Tibial artery (tissue), 4 donors: ENCODE measurements at regions not wholly inside any gene's neighbourhood (a gene's known extent, or its start where the extent isn't known, plus 50 kb on each side); places are given as distances from the start of the nearest gene placed in this dataset.

Source experiments
- DNase-seq, 2 donors: peaks; one replicate each; pipeline ENCODE4 v3.0.0-alpha.2; 2019
- H3K27ac ChIP-seq, 2 donors: fragments of 200-600 bp; sonication (generic) in 1 of 2; 1 replicate in 1 of 2; 2 replicates in 1 of 2; pipeline ENCODE4 v1.5.1; 2018 to 2019; ENCODE audit warnings: mild to moderate bottlenecking in 1 of 2
- H3K27me3 ChIP-seq, 2 donors: fragments of 200-600 bp; sonication (generic) in 1 of 2; one replicate each; pipeline versions ENCODE4 v1.5.1 to v1.6.0; 2016 to 2019
- H3K36me3 ChIP-seq, 3 donors: fragments of 200-600 bp; sonication (generic) in 2 of 3; one replicate each; pipeline ENCODE4 v1.5.1; 2016 to 2019; ENCODE audit warnings: mild to moderate bottlenecking in 2 of 3
- H3K4me1 ChIP-seq, 4 donors: fragments of 200-600 bp; sonication (generic) in 2 of 4; 1 replicate in 3 of 4; 2 replicates in 1 of 4; pipeline ENCODE4 v1.5.1; 2016 to 2019
- H3K4me3 ChIP-seq, 2 donors: fragments of 200-600 bp; sonication (generic) in 1 of 2; 1 replicate in 1 of 2; 2 replicates in 1 of 2; pipeline ENCODE4 v1.5.1; 2018 to 2019; ENCODE audit warnings: mild to moderate bottlenecking in 2 of 2
- H3K9me3 ChIP-seq, 3 donors: fragments of 200-600 bp; sonication (generic) in 1 of 3; one replicate each; pipeline ENCODE4 v1.5.1; 2016 to 2019
- intact Hi-C: fragments of 100-400 bp; cut with DNase I; formaldehyde crosslinking; loops from one replicate; pipeline ENCODE4 v1.15.0; 2023; ENCODE audit warnings: low total_unique reads
- TF ChIP-seq, protein P1 (sequence below), 2 experiments: fragments of 200-600 bp in 1 of 2; fragments of 450-650 bp in 1 of 2; IDR thresholded peaks; one replicate each; pipeline ENCODE4 v1.5.1; 2017 to 2019; ENCODE audit warnings: antibody characterized with exemption in 2 of 2, mild to moderate bottlenecking in 1 of 2, moderate library complexity in 1 of 2

DNA sequence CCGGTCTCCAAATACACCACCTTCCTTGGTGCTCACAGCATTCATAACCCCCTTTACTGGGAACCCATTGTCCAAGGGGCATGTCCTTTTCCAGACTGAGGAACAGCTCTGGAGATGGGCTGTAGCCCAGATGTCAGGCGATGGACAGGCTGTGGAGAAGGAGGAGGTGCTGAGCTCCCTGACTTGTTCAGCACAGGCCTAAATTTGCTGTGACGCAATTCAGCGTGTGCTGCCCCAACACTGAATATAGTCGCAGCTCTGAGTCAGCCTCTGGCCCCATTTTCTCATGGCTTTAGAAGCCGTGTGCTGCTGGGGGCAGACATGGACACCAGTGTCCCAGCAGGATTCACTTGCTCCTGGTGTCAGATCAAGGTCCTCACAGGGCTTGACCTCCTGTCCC lies 269.1 kb downstream of the EMP1 start:
- Histone ChIP-seq H3K4me3 (no peak overlapping the region), H3K27me3 (no peaks in the 10 kb centered on the region), H3K36me3 (no peaks in the 10 kb centered on the region), H3K27ac (no peak overlapping the region), H3K9me3 (no peaks in the 10 kb centered on the region), H3K4me1 (no peaks in the 10 kb centered on the region)
- intact Hi-C loops, result no loop called here
- DNase-seq, result peak in 1 of 2 donors; percentile 25
- TF ChIP-seq, protein P1, sequence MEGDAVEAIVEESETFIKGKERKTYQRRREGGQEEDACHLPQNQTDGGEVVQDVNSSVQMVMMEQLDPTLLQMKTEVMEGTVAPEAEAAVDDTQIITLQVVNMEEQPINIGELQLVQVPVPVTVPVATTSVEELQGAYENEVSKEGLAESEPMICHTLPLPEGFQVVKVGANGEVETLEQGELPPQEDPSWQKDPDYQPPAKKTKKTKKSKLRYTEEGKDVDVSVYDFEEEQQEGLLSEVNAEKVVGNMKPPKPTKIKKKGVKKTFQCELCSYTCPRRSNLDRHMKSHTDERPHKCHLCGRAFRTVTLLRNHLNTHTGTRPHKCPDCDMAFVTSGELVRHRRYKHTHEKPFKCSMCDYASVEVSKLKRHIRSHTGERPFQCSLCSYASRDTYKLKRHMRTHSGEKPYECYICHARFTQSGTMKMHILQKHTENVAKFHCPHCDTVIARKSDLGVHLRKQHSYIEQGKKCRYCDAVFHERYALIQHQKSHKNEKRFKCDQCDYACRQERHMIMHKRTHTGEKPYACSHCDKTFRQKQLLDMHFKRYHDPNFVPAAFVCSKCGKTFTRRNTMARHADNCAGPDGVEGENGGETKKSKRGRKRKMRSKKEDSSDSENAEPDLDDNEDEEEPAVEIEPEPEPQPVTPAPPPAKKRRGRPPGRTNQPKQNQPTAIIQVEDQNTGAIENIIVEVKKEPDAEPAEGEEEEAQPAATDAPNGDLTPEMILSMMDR (IDR thresholded peaks at IDR 0.05), result no peak

DNA sequence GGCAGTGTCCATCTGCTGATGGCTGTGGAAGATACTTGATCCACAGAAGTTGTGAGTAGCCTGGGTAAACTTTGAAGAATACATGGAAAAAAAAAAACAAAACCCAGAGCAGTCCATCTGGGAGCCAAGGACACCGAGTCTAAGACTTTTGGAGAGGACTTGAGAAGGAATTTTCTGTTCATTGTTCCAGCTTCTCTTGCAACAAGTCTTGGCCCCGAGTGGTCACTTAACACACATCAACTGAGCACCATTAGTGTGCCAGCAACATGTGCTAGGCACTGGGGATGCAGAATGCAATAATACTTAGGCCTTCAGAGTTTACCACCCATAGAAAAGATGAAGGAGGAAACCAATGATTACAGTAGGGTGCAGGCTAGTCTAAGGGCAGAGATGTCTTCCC lies 266.7 kb downstream of the EMP1 start:
- no peaks in the 10 kb centered on the region for H3K27me3 ChIP-seq
- no peaks in the 10 kb centered on the region for H3K4me1 ChIP-seq
- H3K27ac ChIP-seq, result no peak overlapping the region
- no peak overlapping the region for H3K4me3 ChIP-seq
- H3K36me3 ChIP-seq, result no peaks in the 10 kb centered on the region
- no peaks in the 10 kb centered on the region for H3K9me3 ChIP-seq
- peak in 1 of 2 donors; percentile 41 for DNase-seq
- intact Hi-C loops, result no loop called here
- TF ChIP-seq, protein P1 (IDR thresholded peaks at IDR 0.05), result no peak

DNA sequence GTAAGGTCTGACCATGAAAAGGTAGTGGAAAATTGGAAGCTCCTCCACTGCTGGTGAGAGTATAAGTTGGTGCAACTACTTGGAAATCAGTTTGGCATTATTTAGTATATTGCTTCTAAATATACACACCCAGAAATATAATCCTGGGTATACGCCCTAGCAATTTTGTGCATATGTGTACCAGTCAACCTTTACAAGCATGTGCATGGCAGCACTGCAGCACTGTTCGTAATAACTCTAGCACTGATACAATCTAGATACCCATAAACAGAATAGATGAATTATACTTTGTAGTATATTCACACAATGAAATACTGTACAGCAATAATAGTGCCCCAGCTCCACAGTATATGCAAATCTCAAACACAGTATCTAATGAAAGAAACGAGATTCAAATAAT lies 265.9 kb downstream of the EMP1 start:
- H3K27me3 ChIP-seq, result no peaks in the 10 kb centered on the region
- intact Hi-C loops, result no loop called here

DNA sequence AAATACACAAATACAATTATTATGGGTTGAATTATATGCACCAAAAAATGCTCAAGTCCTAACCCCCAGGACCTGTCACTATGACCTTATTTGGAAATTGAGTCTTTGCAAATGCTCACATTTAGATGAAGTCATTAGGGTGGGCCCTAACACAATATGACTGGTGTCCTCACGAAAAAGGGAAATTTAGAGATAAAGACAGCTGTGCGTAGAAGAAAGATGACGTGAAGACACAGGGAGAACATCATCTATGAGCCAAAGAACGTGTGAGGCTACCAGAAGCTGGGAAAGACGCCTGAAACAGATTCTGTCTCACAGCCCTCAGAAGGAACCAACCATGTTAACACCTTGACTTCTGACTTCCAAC lies 259.2 kb downstream of the EMP1 start:
- intact Hi-C loops, result no loop called here
- TF ChIP-seq, protein P1 (IDR thresholded peaks at IDR 0.05), result no peak
- Histone ChIP-seq H3K9me3 (no peaks in the 10 kb centered on the region), H3K4me3 (no peak overlapping the region), H3K27ac (no peak overlapping the region), H3K36me3 (no peaks in the 10 kb centered on the region), H3K4me1 (no peaks in the 10 kb centered on the region), H3K27me3 (no peaks in the 10 kb centered on the region)
- no peak for DNase-seq

More for the DNA sequence above, 265.9 kb downstream of the EMP1 start:
- Histone ChIP-seq H3K4me3 (no peak overlapping the region), H3K9me3 (no peaks in the 10 kb centered on the region), H3K27ac (no peak overlapping the region), H3K36me3 (no peaks in the 10 kb centered on the region), H3K4me1 (no peaks in the 10 kb centered on the region)
- TF ChIP-seq, protein P1 (IDR thresholded peaks at IDR 0.05), result no peak
- DNase-seq, result no peak

DNA sequence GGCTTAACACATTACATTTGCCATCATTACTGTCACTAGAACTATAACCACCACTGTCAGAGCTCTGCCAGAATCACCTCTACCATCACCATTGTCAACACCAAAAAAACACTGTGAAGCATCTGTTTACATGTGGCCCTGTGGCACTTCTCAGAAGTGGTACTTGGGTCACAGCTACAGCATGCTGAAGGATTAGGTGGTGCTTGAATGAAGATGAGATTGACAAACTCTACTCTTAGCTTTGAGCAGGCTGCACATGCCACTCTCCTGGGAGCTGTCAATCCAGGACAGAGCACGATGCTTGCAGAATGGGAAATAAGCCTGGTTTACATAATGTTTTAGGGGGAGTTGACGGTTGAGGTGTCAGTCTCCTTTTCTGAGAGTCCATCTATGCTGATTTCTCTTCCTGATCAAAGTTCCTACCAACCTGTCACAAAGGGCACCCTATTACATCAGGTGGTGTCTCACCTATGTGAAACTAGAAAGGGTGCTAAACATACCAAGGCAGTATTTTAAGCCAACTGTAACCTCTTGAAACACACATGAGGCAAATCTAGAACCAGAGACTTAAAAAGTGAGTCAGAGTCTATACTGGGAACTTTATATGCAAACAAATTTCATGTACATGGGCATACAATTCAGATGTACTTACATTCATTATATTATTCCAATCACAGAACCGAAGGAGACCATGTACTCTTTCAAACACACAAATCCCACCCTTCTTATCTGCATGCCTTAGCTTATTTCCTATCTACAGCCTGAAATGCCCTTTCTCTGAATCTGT lies 258.7 kb downstream of the EMP1 start:
- intact Hi-C loops, result no loop called here

More for the DNA sequence above, 258.7 kb downstream of the EMP1 start:
- Histone ChIP-seq H3K9me3 (no peaks in the 10 kb centered on the region), H3K4me1 (no peaks in the 10 kb centered on the region), H3K4me3 (no peak overlapping the region), H3K27me3 (no peaks in the 10 kb centered on the region), H3K27ac (no peak overlapping the region), H3K36me3 (no peaks in the 10 kb centered on the region)
- TF ChIP-seq, protein P1 (IDR thresholded peaks at IDR 0.05), result no peak
- no peak for DNase-seq
